Naive thymus-derived CD4-positive, alpha-beta T cell (primary cell): ENCODE measurements at regions not wholly inside any gene's neighbourhood (a gene's known extent, or its start where the extent isn't known, plus 50 kb on each side); places are given as distances from the start of the nearest gene placed in this dataset.

ENCODE experiments used
- ATAC-seq: fragments of 150-1000 bp; cut with Tn5 transposase; 2 replicates; pipeline ENCODE4 v1.10.0; 2021; ENCODE audit warnings: mild to moderate bottlenecking, moderate library complexity
- CTCF ChIA-PET: fragments of 350-600 bp; sonication (Branson Sonifier 250); formaldehyde crosslinking; loops from one replicate; lab custom pipeline; 2021; ENCODE audit warnings: antibody characterized with exemption; lab: Charles Lee
- POLR2A ChIA-PET: fragments of 350-600 bp; sonication (Branson Sonifier 250); formaldehyde crosslinking; loops from one replicate; lab custom pipeline; 2021; ENCODE audit warnings: antibody characterized with exemption, inconsistent platforms; lab: Charles Lee
- DNase-seq, 9 donors: peaks; one replicate each; pipeline versions ENCODE4 v3.0.0 to v3.0.0-alpha.2; 2020 to 2022; ENCODE audit warnings: mixed read lengths in 1 of 9
- H3K27ac ChIP-seq: one replicate; pipeline ENCODE4 v1.7.0; 2013; ENCODE audit warnings: mild to moderate bottlenecking, low read depth, low read length, moderate library complexity
- H3K27me3 ChIP-seq, 2 donors: one replicate each; pipeline ENCODE4 v1.7.0; 2013; ENCODE audit warnings: low read length in 2 of 2, mild to moderate bottlenecking in 2 of 2, moderate library complexity in 2 of 2; ENCODE audit not compliant: control insufficient read depth in 2 of 2, insufficient read depth in 2 of 2
- H3K36me3 ChIP-seq, 3 experiments: 1 replicate in 2 of 3; 2 replicates in 1 of 3; pipeline ENCODE4 v1.7.0; 2013; ENCODE audit warnings: low read length in 3 of 3, mild to moderate bottlenecking in 3 of 3, moderate library complexity in 1 of 3; ENCODE audit not compliant: insufficient read depth in 3 of 3, control insufficient read depth in 2 of 3
- H3K4me1 ChIP-seq, 2 donors: one replicate each; pipeline ENCODE4 v1.7.0; 2013; ENCODE audit warnings: low read length in 2 of 2, mild to moderate bottlenecking in 2 of 2, moderate library complexity in 1 of 2; ENCODE audit not compliant: control insufficient read depth in 2 of 2, insufficient read depth in 2 of 2
- H3K4me3 ChIP-seq: 2 replicates; pipeline ENCODE4 v1.7.0; 2013; ENCODE audit warnings: mild to moderate bottlenecking, low read length
- H3K9me3 ChIP-seq, 3 experiments: 1 replicate in 2 of 3; 2 replicates in 1 of 3; pipeline ENCODE4 v1.7.0; 2013; ENCODE audit warnings: low read length in 3 of 3; ENCODE audit not compliant: control insufficient read depth in 2 of 3
- H3K27ac Mint-ChIP-seq, 9 donors: one replicate each; pipeline ENCODE4 v1.8.0; 2020 to 2022; ENCODE audit warnings: mixed read lengths in 9 of 9, mild to moderate bottlenecking in 8 of 9, moderate library complexity in 5 of 9, inconsistent platforms in 2 of 9
- H3K27me3 Mint-ChIP-seq, 5 donors: one replicate each; pipeline ENCODE4 v1.8.0; 2021 to 2022; ENCODE audit warnings: mixed read lengths in 5 of 5, mild to moderate bottlenecking in 1 of 5
- H3K36me3 Mint-ChIP-seq, 5 donors: one replicate each; pipeline ENCODE4 v1.8.0; 2020 to 2022; ENCODE audit warnings: mixed read lengths in 5 of 5, mild to moderate bottlenecking in 3 of 5, inconsistent platforms in 1 of 5
- H3K4me1 Mint-ChIP-seq, 7 donors: one replicate each; pipeline ENCODE4 v1.8.0; 2020 to 2022; ENCODE audit warnings: mixed read lengths in 7 of 7, mild to moderate bottlenecking in 3 of 7, inconsistent platforms in 1 of 7
- H3K4me3 Mint-ChIP-seq, 10 donors: one replicate each; pipeline ENCODE4 v1.8.0; 2020 to 2022; ENCODE audit warnings: mild to moderate bottlenecking in 10 of 10, mixed read lengths in 10 of 10, moderate library complexity in 6 of 10, inconsistent platforms in 2 of 10
- H3K9me3 Mint-ChIP-seq, 11 donors: one replicate each; pipeline ENCODE4 v1.8.0; 2020 to 2022; ENCODE audit warnings: mixed read lengths in 11 of 11, mild to moderate bottlenecking in 4 of 11, inconsistent platforms in 1 of 11, moderate library complexity in 1 of 11
- intact Hi-C, 2 donors: fragments of 100-400 bp; cut with micrococcal nuclease; formaldehyde crosslinking; loops; one replicate each; pipeline ENCODE4 v1.15.1; 2023

GRCh38 chr6:67896476-67896875 is 738.6 kb upstream of the ADGRB3 start:
- ATAC-seq (no peak), DNase-seq (no peak)
- Mint-ChIP-seq H3K36me3 (no peaks in the 10 kb centered on the region), H3K27me3 (no peaks in the 10 kb centered on the region), H3K27ac (no peak overlapping the region), H3K4me3 (no peak overlapping the region), H3K4me1 (peaks cover 0 to 2% (median 0%) of the 10 kb centered on the region in 7 donors), H3K9me3 (peaks cover 0 to 10% (median 3%) of the 10 kb centered on the region in 11 donors)
- no peak overlapping the region for H3K27ac ChIP-seq
- no peaks in the 10 kb centered on the region for H3K9me3 ChIP-seq
- no peaks in the 10 kb centered on the region for H3K36me3 ChIP-seq
- no peaks in the 10 kb centered on the region for H3K4me1 ChIP-seq
- POLR2A ChIA-PET = no interaction called here
- H3K27me3 ChIP-seq = no peaks in the 10 kb centered on the region
- H3K4me3 ChIP-seq = no peak overlapping the region
- CTCF ChIA-PET = no interaction called here
- intact Hi-C loops = no loop called here

GRCh38 chr6:67889682-67889995 is 745.4 kb upstream of the ADGRB3 start:
- Histone ChIP-seq H3K36me3 (no peaks in the 10 kb centered on the region), H3K9me3 (peaks cover 0 to 2% (median 0%) of the 10 kb centered on the region in 3 experiments), H3K27ac (no peak overlapping the region), H3K4me1 (no peaks in the 10 kb centered on the region), H3K4me3 (no peak overlapping the region), H3K27me3 (no peaks in the 10 kb centered on the region)
- Mint-ChIP-seq H3K36me3 (no peaks in the 10 kb centered on the region), H3K4me3 (no peak overlapping the region), H3K4me1 (no peaks in the 10 kb centered on the region), H3K27me3 (no peaks in the 10 kb centered on the region), H3K27ac (no peak overlapping the region), H3K9me3 (peaks cover 0 to 20% (median 7%) of the 10 kb centered on the region in 11 donors)
- ChIA-PET POLR2A (no interaction called here), CTCF (no interaction called here)
- DNase-seq (no peak), ATAC-seq (no peak)
- intact Hi-C loops = no loop called here

- Histone ChIP-seq H3K4me3 (no peak overlapping the region), H3K9me3 (peaks cover 0 to 7% (median 0%) of the 10 kb centered on the region in 3 experiments), H3K4me1 (no peaks in the 10 kb centered on the region), H3K36me3 (no peaks in the 10 kb centered on the region), H3K27ac (no peak overlapping the region), H3K27me3 (no peaks in the 10 kb centered on the region)
- POLR2A ChIA-PET = no interaction called here
- H3K27ac Mint-ChIP-seq = no peak overlapping the region
- intact Hi-C loops = no loop called here
- no peak for DNase-seq
- no peak for ATAC-seq
- no peaks in the 10 kb centered on the region for H3K4me1 Mint-ChIP-seq
- no peaks in the 10 kb centered on the region for H3K36me3 Mint-ChIP-seq
- H3K4me3 Mint-ChIP-seq = no peak overlapping the region
- CTCF ChIA-PET = no interaction called here
- H3K9me3 Mint-ChIP-seq = peaks cover 0 to 20% (median 7%) of the 10 kb centered on the region in 11 donors
- H3K27me3 Mint-ChIP-seq = no peaks in the 10 kb centered on the region
Measured at GRCh38 chr6:67888886-67889681, 746.0 kb upstream of the ADGRB3 start.

GRCh38 chr6:67888546-67888885 is 746.6 kb upstream of the ADGRB3 start:
- POLR2A ChIA-PET = no interaction called here
- H3K27me3 ChIP-seq = no peaks in the 10 kb centered on the region
- H3K4me1 Mint-ChIP-seq = no peaks in the 10 kb centered on the region
- no peaks in the 10 kb centered on the region for H3K27me3 Mint-ChIP-seq
- H3K9me3 Mint-ChIP-seq = peaks cover 0 to 20% (median 6%) of the 10 kb centered on the region in 11 donors
- no peak overlapping the region for H3K4me3 Mint-ChIP-seq
- no peak for ATAC-seq
- H3K36me3 Mint-ChIP-seq = no peaks in the 10 kb centered on the region
- H3K27ac ChIP-seq = no peak overlapping the region
- CTCF ChIA-PET = no interaction called here
- intact Hi-C loops = no loop called here
- DNase-seq = no peak
- H3K4me1 ChIP-seq = no peaks in the 10 kb centered on the region
- H3K4me3 ChIP-seq = no peak overlapping the region
- no peak overlapping the region for H3K27ac Mint-ChIP-seq
- H3K9me3 ChIP-seq = peaks cover 0 to 7% (median 0%) of the 10 kb centered on the region in 3 experiments
- no peaks in the 10 kb centered on the region for H3K36me3 ChIP-seq

- DNase-seq (no peak), ATAC-seq (no peak)
- H3K4me1 Mint-ChIP-seq = no peaks in the 10 kb centered on the region
- Histone ChIP-seq H3K4me1 (no peaks in the 10 kb centered on the region), H3K9me3 (peaks cover 0 to 7% (median 0%) of the 10 kb centered on the region in 3 experiments), H3K27me3 (no peaks in the 10 kb centered on the region), H3K27ac (no peak overlapping the region), H3K4me3 (no peak overlapping the region), H3K36me3 (no peaks in the 10 kb centered on the region)
- no peaks in the 10 kb centered on the region for H3K27me3 Mint-ChIP-seq
- peaks cover 0 to 20% (median 6%) of the 10 kb centered on the region in 11 donors for H3K9me3 Mint-ChIP-seq
- CTCF ChIA-PET = no interaction called here
- POLR2A ChIA-PET = no interaction called here
- H3K4me3 Mint-ChIP-seq = no peak overlapping the region
- H3K27ac Mint-ChIP-seq = no peak overlapping the region
- intact Hi-C loops = no loop called here
- H3K36me3 Mint-ChIP-seq = no peaks in the 10 kb centered on the region
Measured at GRCh38 chr6:67887747-67888545, 747.1 kb upstream of the ADGRB3 start.

GRCh38 chr6:67887419-67887746 is 747.7 kb upstream of the ADGRB3 start:
- H3K27me3 ChIP-seq = no peaks in the 10 kb centered on the region

More at GRCh38 chr6:67887419-67887746, 747.7 kb upstream of the ADGRB3 start:
- Histone ChIP-seq H3K27ac (no peak overlapping the region), H3K4me3 (no peak overlapping the region), H3K9me3 (peaks cover 0 to 7% (median 0%) of the 10 kb centered on the region in 3 experiments), H3K4me1 (no peaks in the 10 kb centered on the region), H3K36me3 (no peaks in the 10 kb centered on the region)
- intact Hi-C loops = no loop called here
- POLR2A ChIA-PET = no interaction called here
- Mint-ChIP-seq H3K4me1 (no peaks in the 10 kb centered on the region), H3K9me3 (peaks cover 0 to 20% (median 6%) of the 10 kb centered on the region in 11 donors), H3K36me3 (no peaks in the 10 kb centered on the region), H3K4me3 (no peak overlapping the region), H3K27me3 (no peaks in the 10 kb centered on the region), H3K27ac (no peak overlapping the region)
- CTCF ChIA-PET = no interaction called here
- no peak for ATAC-seq
- no peak for DNase-seq
